ENCODE measurements at regions not wholly inside any gene's neighbourhood (a gene's known extent, or its start where the extent isn't known, plus 50 kb on each side); places are given as distances from the start of the nearest gene placed in this dataset.

DNA sequence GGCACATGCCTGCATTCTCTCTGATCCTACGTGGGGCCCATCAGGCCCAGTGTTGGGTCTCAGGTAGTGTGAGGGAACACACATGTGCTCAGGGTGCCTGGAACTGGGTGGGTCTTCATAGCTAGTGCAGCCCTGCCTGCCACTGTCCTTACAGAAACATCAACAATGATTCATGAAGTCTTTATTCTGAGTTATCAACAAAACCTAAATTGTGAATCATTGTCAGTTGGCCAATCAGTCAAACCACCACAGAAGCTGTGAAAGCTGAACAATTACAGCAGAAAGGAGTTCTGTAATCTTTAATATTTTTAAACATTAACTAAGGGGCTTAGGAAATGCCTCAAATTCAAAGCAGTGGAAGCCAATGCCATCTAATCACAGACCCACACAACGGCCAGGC, 82.8 kb upstream of the ZNF521 start:
- TF ChIP-seq, protein P1, sequence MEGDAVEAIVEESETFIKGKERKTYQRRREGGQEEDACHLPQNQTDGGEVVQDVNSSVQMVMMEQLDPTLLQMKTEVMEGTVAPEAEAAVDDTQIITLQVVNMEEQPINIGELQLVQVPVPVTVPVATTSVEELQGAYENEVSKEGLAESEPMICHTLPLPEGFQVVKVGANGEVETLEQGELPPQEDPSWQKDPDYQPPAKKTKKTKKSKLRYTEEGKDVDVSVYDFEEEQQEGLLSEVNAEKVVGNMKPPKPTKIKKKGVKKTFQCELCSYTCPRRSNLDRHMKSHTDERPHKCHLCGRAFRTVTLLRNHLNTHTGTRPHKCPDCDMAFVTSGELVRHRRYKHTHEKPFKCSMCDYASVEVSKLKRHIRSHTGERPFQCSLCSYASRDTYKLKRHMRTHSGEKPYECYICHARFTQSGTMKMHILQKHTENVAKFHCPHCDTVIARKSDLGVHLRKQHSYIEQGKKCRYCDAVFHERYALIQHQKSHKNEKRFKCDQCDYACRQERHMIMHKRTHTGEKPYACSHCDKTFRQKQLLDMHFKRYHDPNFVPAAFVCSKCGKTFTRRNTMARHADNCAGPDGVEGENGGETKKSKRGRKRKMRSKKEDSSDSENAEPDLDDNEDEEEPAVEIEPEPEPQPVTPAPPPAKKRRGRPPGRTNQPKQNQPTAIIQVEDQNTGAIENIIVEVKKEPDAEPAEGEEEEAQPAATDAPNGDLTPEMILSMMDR (IDR thresholded peaks at IDR 0.05), result no peak
- ATAC-seq (ENCODE audit: low FRiP score), result no peak
- DNase-seq (ENCODE audit: low spot score), result no peak

DNA sequence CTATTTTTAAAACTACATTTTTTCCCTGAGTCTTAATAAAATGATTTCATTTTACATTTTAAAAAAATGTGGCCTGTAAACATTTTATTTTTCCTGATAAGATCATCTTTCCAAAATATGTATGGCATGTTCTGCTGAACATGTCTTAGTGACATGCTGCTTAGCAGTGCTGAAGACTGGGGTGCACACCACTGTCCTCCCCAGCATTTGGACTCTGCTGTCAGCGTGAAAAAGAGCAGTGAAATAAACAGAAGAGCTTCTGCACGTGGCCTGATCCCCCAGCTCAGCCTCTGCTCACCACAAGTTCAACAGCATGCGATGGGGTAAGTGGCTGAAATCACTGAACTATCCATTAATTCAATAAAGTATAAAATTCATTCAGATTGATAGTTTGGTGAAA, 81.6 kb upstream of the ZNF521 start:
- DNase-seq (ENCODE audit: low spot score) (no peak), ATAC-seq (ENCODE audit: low FRiP score) (no peak)
- TF ChIP-seq, protein P1 (IDR thresholded peaks at IDR 0.05), result no peak

DNA sequence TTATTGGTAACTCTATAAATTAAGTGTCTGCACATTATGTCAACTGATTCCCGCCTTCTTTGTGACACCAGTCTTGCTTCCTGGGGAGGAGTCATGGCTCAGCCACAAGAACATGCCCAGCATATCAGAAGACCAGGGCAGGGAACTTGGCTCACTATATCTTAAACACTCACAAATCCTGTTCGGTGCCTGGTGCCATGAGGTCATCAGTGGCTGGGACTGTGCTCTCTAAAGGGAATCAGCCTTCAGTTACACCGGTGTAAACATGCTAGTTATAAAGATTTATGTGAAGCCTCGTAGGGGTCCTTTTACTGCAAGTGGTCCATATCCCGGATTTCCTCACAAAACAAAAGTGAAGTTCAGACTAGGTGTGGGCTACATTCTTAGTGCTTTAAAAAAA, 73.1 kb upstream of the ZNF521 start:
- TF ChIP-seq, protein P1 (IDR thresholded peaks at IDR 0.05), result no peak
- no peak for DNase-seq (ENCODE audit: low spot score)
- no peak for ATAC-seq (ENCODE audit: low FRiP score)

DNA sequence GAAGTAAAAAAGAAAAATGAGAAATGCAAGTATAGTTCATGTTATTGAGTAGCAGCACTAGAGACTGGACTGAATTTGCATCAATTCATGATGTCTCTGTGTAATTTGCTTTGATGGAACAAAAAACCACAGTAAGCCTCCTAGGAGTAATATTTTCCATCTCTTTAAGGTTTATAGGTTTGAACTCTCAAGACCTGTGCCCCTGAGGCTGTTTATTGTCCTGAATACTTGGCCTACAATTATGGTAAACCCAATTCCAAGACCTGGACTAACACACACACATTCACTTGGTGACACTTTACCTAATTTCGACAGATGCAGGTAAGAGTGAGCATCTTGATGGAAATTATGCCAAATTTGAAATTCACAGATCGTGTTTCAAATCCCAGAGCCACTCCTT, 71.8 kb upstream of the ZNF521 start:
- TF ChIP-seq, protein P1 (IDR thresholded peaks at IDR 0.05), result no peak
- ATAC-seq (ENCODE audit: low FRiP score) (no peak), DNase-seq (ENCODE audit: low spot score) (no peak)

DNA sequence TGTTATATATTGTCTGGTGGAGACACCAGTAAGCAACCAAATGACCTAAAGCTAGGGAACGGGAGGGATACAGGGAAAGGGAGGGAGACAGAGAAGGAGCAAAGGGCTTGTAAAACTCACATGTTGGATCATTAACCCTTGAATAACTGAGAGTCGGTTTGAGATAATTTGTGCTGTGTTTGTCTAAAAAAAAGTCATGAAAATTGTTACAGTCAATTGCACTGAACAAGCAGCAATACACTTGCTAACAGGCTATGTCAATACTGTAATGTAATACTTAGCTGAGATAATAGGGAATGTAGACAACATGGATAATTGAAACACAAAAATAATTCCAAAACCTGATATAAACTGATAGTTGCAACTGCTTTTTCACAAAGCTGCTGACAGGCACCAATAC, 71.3 kb upstream of the ZNF521 start:
- TF ChIP-seq, protein P1 (IDR thresholded peaks at IDR 0.05), result no peak
- ATAC-seq (ENCODE audit: low FRiP score) (no peak), DNase-seq (ENCODE audit: low spot score) (no peak)

DNA sequence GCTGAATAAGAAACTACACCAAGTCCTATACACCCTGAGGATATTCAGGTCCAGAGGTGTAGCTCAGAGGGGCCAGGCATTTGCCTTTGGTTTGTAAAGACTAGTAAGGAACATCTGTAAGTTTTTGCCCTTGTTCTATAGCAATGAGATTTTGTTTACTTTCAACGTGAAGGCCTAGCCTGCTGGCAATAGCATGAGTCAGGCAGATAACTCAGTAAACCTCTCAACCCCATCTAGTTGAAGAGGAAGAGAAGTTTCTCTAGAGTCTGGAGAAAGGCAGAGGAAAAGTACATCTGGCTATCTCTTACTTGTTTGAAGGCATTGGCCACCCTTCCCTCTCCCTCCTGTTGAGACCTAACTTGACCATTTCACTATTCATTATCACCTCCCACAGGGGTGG, 70.3 kb upstream of the ZNF521 start:
- no peak for ATAC-seq (ENCODE audit: low FRiP score)
- TF ChIP-seq, protein P1 (IDR thresholded peaks at IDR 0.05), result no peak
- DNase-seq (ENCODE audit: low spot score), result no peak

DNA sequence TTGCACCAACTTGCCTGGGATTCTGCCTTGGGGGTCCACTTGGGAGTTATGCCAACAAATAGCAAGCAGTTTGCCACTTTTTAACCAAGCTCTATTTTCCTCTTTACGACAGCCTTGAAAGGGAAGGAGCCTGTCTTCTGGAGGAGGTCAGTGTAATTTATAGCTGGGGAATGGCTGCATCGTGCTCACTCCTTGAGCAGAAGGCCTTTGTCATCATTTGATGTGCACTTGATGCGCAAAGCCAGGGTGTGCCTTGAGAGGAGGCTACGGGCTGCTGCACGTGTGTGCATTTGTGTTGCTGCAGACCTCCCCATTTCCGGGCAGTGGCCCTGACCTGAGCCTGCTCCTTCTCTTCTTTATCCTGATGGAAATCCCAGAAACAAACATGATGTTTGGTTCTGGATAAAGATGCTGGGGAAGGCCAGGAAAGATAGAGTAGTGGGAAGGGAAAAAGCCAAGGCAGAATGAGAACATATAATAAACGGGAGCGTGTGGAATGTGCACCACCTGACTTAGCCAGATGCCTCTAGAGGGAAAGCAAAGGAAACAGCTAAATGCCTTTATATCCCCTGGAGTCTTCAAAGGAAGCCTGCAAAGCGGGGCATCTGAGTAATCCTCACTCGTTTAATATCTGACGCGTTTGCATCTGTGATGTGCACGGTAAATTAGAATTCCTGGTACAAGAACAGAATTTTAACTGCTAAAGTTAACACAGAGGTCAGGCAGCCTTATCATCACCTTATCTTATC, 68.3 kb upstream of the ZNF521 start:
- no peak for ATAC-seq (ENCODE audit: low FRiP score)
- TF ChIP-seq, protein P1 (IDR thresholded peaks at IDR 0.05), result no peak
- no peak for DNase-seq (ENCODE audit: low spot score)

Measured in omental fat pad (tissue), 3 donors.